GM18519 (cell line): ENCODE measurements at regions not wholly inside any gene's neighbourhood (a gene's known extent, or its start where the extent isn't known, plus 50 kb on each side); places are given as distances from the start of the nearest gene placed in this dataset.

ENCODE experiments used
- ATAC-seq: cut with Tn5 transposase; IDR thresholded peaks from one replicate; pipeline ENCODE4 v1.9.1; 2021; ENCODE audit warnings: mild to moderate bottlenecking, moderate library complexity; ENCODE audit not compliant: unreplicated experiment, low FRiP score

DNA sequence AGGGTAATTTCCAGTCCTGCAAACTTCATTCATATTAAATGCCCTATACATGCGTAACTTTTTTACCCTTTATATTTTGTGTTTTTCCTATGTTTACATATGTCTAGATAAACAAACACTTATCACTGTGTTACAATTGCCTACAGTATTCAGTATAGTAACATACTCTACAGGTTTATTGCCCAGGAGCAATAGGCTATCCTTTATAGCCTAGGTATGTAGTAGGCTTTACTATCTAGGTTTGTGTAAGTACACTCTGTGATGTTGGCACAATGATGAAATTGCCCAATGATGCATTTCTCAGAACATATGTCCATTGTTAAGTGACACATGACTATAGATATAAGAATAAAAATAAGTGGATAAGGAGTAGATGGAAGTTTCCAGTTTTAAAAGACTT, 345.5 kb upstream of the C1orf87 start:
- ATAC-seq: no peak

DNA sequence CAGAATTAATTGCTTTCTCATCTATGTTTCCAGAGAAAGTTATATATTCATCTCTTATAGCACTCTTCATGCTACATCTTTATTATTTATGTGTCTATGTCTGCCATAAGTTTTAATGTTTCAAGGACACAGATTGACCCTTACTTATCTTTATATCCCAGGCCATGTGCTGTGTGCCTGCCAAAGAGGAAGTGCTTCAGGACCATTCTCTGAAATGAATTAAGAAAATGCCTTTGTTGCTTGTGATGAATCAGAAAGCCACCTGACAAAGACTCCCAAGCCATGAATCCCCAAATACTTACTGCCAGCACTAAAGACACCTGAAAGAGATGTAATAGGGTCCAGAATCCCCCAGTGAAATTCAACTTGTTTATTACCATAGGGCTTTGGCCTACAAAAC, 342.1 kb upstream of the C1orf87 start:
- ATAC-seq: no peak

DNA sequence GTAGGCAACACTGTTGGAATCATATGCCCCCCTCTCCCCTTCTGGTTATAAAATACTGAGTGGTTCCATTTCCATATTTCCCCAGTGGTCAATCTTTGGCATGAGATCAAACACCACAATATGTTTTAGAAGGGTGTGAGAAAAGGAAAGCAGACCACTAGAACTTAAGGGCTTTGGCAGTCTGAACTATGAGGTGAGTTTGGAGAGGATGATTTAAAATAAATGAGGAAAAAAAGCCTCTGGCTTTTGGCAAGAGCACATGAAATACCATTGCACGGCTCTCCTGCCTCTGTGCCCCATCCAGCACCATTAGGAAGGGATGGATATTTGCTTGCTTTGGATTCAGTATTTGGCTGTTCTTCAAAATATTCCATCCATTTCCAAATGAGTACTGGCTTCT, 339.5 kb upstream of the C1orf87 start:
- ATAC-seq: no peak

DNA sequence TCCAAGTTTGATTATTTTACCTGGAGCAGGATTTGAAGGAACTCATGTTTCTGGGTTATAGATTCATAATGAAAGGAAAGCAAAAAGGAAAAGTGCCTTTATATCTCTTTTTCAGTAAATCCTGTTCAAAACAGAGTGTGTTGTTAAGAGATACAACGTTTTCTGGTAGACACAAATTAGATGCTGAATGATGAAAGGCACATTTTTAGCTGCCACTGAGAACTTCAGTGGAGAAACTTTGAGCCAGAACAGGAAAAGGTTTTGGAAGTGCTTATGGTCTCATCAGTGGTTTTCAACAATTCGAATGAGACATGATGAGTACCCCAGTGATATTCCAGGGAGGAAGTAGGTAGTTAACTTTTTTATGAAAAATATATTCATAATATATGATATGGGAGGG, 338.0 kb upstream of the C1orf87 start:
- ATAC-seq: no peak

DNA sequence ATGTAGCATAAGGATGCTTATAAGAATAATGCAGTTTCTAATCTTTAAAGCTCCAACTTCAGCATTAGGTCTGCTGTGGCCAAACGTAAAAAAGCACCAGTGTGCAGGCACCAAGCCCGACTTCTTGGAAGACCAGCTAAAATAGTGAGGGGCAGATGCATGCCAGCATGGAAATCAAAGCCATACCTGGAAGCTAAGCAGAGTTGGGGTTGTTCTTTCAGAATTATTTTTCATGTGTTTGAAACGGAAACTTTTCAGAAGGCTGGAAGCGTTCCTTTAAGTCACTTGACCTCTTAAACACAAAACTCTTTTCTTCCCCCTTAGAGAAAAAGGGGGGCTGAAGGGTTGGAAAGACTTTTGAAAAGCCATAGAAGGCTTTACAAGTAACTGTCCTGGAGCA, 329.2 kb upstream of the C1orf87 start:
- ATAC-seq: no peak

DNA sequence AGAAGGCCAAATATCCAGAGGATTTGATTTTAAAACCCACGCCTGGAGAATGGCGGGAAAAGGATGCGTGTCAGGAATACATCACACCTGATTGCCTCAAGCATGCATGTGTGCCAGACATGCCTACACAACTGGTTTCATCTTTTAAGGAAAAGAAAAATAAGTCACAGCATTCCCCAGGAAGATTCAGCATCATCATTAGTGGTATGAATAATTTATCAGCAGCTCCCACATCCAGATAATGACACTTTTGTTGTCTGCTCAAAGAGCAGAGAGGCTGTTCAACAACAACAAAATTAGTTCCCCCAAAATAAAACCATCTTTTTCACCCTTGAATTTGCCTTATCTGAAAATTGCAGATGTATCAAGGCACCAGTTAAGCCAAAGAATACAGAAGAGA, 328.6 kb upstream of the C1orf87 start:
- no peak for ATAC-seq

DNA sequence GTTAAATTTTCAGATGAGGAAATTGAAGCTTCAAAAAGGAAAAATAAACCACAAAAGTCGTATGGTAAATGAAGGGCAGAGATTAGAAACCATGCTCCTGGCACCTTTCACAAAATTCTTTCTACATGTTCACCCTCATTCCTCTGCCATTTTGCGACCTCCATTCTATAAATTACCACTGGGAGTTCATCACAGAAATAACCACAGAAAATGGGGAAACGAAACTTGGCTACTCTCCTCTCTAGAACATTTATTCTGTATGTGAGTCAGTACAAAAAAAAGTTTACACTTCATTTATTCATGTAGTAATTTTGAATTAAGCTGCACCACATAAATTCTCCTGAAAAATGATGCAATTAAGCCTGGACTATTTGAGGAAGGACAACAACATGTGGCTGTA, 320.9 kb upstream of the C1orf87 start:
- ATAC-seq: peak; percentile 42

DNA sequence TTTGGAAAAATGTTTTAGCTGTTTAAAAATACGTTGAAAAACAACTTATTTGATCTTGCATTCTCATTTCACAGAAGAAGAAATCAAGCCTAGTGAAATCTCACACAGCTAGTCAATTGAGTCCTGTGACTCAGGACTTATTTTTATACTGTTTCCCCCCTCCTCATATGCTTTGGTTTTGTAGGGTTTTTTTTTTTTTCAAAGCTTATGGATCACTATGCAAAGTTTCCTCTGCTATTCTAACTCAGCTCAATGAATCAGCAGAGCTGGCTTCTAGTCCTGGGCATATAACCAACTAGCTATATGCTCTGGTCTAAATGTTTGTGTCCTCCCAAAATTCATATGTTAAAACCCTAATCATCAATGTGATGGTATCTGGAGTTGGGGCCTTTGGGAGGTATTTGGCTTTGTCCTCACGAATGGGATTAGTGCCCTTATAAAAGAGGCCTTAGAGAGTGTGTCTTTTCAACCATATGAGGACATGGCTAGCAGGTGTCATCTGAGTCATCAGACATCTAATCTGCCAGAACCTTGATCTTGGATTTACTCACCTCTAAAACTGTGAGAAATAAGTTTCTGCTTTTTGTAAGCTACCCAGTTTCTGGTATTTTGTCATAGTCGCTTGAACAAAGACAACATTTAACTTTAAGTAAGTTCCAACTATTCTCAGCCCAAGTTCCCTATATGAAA, 317.2 kb upstream of the C1orf87 start:
- peak; percentile 84 for ATAC-seq

DNA sequence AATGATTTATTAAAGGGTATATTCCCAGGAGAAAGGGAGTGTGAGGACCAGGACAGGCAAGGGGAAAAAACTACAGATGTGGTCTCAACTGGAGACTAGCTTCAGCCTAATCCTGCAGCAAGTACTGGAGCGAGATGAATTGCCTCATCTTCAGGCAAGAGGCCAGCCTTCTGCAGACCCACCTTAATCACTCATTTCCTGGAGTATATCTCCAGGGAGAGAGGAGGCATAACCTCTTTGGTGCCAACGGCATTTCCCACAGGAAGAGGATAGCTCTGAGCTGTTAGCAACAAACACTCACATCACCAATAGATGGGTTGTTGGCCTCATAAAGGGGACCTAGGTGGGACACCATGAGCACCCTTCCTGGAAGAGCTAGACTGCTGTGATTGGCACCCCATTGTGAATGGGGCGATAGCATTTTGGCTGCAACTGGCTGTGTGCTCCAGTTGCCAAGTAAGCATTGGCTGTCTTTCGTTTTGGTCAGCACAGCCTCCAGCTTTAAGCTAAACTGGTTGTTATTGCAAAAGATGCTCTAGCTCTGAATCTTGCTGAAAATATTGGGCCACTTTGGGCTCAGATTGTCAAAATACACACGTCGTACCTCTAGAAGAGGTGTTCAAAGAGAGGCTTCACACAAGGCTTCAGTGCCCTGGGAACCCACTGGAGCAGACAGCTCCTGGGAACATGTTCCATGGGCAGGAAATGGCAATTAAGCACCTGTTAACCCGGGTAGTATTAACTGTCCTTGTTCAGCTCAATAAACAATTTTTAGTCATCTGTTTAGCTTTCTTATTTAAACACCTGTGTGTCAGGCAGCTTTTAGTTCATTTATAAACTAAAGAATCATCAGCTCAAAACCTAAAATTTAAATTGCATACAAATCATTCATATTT, 314.8 kb upstream of the C1orf87 start:
- ATAC-seq: no peak

DNA sequence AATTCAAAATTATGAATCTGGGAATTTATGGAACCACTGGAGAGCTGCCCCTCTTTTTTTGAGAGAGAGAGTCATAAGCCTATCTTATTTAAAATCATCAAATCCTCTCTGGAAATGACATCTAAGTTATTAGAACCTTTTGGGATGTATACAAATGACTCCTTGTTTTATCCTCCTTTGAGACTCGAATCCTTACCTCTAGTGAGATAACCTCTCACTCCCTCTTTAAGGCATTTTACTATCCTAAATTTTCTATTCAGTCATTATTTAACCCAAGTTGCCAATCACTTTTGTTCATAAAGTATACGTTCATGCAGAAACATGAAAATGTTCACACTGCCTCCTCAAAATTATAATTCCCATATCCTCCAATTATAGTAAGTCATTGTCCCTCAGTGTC, 313.6 kb upstream of the C1orf87 start:
- no peak for ATAC-seq

DNA sequence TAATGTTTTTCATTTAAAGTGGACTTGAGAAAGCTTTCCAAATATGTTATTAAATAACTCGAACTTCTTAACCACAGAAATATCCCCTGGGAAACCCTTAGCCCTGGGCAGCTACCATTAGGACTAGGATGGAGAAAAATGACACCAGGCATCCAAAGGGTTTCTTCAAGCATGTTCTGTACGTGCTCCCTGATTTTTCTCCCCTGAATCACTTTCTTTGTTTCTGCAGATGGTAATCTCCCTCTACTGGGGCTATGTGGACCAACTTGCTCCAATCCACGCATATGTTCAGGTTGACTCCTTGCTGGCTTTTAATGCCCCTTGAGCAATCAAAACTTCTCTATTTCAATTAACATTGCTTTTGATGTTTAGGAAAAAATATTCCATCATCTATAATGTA, 312.7 kb upstream of the C1orf87 start:
- no peak for ATAC-seq

DNA sequence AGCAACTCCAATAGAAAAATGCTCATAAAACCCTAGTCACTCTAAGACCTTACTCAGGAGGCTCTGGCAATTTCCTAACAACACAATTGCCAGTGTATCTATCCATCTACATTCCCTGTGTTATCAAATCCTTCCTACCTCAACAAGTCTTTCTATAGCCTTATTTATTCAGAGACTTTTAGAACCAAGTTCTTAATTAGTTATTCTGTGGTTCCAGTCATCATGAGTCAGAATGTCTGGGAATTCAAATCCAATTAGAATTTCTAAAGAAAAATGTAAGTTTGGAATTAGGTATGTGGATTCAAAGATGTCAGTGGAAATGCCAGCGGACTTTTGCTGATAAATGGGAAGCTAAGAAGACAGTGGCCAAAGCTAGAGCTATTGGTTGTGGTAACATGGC, 302.6 kb upstream of the C1orf87 start:
- no peak for ATAC-seq

DNA sequence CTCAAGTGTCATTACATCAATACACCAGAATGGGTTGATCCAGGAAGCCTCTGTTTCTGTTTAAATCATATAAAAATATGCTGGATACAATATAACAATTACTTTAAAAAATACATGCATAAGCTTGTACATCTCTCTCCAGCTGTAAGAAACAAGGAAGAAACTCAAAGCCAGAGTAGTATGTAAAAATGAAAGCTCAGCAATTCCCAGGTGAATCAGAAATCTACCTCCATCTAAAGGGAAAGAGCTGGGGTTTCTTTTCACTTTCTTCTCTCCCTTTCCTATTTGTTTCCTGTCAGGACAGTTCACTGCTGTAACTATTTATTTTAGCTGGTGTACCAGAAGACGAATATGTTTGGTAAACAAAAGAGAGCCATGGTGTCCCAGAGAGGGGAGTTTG, 301.0 kb upstream of the C1orf87 start:
- ATAC-seq: no peak

DNA sequence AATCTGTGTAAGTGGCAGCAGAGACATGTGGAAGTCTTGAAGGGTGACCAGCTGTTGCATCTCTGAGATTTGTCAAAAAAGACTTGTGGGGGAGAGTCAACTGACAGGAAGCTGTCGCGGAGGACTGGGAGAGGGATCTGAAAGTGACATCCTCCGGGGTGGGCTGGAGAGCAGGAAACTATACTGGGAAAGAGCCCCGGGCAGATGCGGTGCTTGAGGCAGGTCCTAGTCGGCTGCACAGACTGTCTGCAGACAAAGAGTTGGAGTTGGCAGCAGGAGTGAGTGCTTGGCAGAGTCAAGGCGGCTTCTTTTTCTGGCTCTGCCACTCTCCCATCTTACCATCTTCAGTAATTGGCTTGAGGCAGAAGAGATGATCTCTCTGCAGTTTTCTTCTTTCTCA, 294.0 kb upstream of the C1orf87 start:
- ATAC-seq: no peak

DNA sequence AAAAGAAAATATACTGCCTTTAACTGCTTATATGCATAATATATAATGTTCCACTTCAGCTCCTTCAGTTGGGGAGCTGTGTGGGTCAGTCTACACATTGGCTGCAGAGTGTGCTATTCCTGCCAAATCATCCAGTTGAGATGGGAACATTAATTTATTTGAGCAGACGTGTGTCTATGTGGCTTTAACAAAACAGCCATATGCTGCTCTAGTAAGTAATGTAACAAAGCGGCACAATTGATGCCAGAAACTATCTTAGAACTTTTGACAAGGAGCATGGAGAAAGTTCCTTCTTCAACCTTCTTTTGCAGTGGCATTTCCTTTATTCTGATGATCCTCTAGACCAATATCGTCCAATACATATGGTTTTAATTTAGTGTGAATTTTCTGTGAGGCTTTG, 285.9 kb upstream of the C1orf87 start:
- ATAC-seq: no peak

DNA sequence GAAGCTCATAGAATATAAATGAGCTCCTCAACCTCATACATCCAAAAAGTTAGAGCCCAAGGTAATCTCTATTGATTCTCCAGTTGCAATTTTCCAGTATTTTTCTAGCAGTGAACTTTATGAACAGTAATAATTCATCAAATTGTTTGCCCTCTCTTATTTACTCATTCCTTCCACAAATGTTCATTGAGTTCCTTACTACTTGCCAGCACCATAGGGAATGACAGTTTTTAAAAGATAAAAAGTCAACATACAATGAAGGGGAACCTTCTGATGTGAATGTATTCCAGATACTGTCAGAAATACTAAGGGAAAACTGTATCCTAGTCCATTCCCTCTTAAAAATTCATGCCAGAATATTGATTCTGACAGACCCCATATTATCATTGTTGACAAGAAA, 277.0 kb upstream of the C1orf87 start:
- no peak for ATAC-seq

DNA sequence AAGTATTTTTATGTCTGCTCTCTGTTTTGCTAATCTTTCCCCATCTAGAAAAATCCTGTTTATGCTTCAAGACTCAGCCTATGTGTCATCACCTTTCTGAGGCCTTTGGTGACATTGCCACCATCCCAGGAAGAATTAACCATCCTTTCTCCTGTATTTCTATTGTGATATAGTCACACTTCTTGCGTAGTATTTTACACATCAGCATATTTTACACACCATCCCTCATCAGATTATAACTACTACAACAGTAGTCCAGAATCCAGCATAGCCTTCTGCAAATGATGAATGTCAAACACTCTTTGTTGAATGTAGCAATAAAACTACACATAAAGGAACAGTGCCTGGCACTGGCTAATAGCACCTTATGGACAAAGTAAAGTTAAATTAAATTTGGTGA, 275.3 kb upstream of the C1orf87 start:
- no peak for ATAC-seq

DNA sequence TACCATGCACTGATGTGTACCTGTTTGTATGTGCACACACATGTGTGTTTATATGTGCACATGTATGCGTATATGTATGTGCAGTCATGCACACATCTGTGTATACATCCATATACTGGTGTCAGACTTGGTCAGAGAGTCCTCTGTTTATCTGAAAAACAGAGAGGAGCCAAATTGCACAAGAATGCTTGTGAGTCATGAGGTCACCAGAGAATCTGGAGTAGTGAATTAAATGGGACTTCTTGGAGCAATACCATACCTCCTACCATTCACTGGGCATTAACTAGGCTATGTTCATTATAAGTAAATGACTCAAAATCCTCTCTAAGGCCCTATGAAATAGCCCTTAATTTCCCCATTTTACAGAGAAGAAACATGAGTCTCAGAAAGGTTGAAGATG, 272.1 kb upstream of the C1orf87 start:
- ATAC-seq: no peak

DNA sequence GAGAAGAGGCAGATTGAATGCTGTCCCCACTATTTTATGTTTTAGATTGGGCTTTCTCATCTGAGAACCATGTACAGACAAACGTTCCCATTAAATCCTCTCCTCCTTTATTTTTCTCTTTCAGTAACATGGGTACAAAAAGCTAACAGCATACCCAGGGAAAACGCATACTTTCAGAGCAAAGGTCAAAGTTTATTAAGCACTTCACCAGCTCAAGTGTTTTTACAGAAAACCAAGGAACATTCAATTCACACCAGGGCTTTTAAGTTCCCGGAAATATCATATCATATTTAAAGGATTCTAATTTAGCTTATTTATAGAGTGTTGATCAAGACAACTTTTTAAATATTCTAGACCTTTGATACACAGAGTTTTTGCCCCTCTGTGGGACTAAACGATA, 271.5 kb upstream of the C1orf87 start:
- ATAC-seq: no peak

DNA sequence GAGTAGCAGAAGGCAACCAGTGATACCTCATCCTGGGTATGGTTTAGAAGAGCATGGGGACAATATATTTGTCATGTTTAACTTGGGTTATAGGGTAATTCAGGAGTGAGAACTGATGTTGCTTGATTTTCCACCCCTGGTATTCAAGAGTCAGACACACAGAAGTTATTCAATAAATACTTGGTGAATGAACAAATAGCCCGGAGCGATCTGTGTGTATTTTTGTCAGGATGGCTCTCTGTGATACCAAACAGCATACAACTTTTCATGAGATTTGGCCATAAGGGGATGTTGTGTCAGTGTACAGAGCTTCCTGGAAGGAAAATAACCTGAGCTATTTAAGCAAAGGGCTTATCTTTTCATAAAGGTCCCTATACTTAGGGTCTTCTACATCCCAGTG, 270.2 kb upstream of the C1orf87 start:
- no peak for ATAC-seq

DNA sequence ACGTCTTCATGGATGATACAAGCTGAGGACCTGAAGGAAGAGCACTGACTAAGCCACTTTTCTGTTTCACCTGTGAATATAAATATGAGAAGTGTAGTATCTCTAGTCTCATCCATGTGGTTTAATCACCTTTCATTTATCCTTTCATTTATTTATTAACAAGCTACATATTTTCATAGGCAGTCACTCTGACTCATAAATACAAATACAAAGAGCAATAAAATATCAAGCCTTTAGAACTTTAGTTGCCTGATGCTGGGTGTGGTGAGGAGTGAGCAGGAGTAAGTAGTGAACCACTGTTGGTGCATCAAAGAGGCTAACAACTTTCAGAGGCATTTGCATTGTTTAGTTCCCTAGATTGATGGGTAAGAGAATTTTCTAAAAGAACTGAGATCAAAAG, 269.0 kb upstream of the C1orf87 start:
- ATAC-seq: no peak

DNA sequence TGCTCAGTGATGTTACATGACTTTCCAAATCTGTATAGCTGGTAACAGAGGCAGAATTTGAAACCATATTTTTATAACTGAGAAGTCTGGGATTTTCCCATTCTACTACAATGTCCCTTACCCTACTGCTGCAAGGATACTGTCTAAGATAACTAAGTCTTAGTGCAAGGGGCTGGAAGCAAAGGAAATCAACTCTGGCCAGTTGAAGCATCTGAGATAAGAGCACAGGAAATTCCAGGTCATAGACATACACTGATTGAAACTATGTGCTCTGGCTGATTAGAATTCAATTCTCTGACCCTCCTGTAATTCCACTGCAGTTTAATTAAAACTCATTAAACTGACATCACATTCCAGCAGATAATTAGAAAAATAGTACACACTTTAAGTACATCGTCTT, 267.7 kb upstream of the C1orf87 start:
- no peak for ATAC-seq
